Naive thymus-derived CD4-positive, alpha-beta T cell (primary cell): ENCODE measurements at regions not wholly inside any gene's neighbourhood (a gene's known extent, or its start where the extent isn't known, plus 50 kb on each side); places are given as distances from the start of the nearest gene placed in this dataset.

Experiments
- ATAC-seq: fragments of 150-1000 bp; cut with Tn5 transposase; 2 replicates; pipeline ENCODE4 v1.10.0; 2021; ENCODE audit warnings: mild to moderate bottlenecking, moderate library complexity
- CTCF ChIA-PET: fragments of 350-600 bp; sonication (Branson Sonifier 250); formaldehyde crosslinking; loops from one replicate; lab custom pipeline; 2021; ENCODE audit warnings: antibody characterized with exemption; lab: Charles Lee
- POLR2A ChIA-PET: fragments of 350-600 bp; sonication (Branson Sonifier 250); formaldehyde crosslinking; loops from one replicate; lab custom pipeline; 2021; ENCODE audit warnings: antibody characterized with exemption, inconsistent platforms; lab: Charles Lee
- DNase-seq, 9 donors: peaks; one replicate each; pipeline versions ENCODE4 v3.0.0 to v3.0.0-alpha.2; 2020 to 2022; ENCODE audit warnings: mixed read lengths in 1 of 9
- H3K27ac ChIP-seq: one replicate; pipeline ENCODE4 v1.7.0; 2013; ENCODE audit warnings: mild to moderate bottlenecking, low read depth, low read length, moderate library complexity
- H3K27me3 ChIP-seq, 2 donors: one replicate each; pipeline ENCODE4 v1.7.0; 2013; ENCODE audit warnings: low read length in 2 of 2, mild to moderate bottlenecking in 2 of 2, moderate library complexity in 2 of 2; ENCODE audit not compliant: control insufficient read depth in 2 of 2, insufficient read depth in 2 of 2
- H3K36me3 ChIP-seq, 3 experiments: 1 replicate in 2 of 3; 2 replicates in 1 of 3; pipeline ENCODE4 v1.7.0; 2013; ENCODE audit warnings: low read length in 3 of 3, mild to moderate bottlenecking in 3 of 3, moderate library complexity in 1 of 3; ENCODE audit not compliant: insufficient read depth in 3 of 3, control insufficient read depth in 2 of 3
- H3K4me1 ChIP-seq, 2 donors: one replicate each; pipeline ENCODE4 v1.7.0; 2013; ENCODE audit warnings: low read length in 2 of 2, mild to moderate bottlenecking in 2 of 2, moderate library complexity in 1 of 2; ENCODE audit not compliant: control insufficient read depth in 2 of 2, insufficient read depth in 2 of 2
- H3K4me3 ChIP-seq: 2 replicates; pipeline ENCODE4 v1.7.0; 2013; ENCODE audit warnings: mild to moderate bottlenecking, low read length
- H3K9me3 ChIP-seq, 3 experiments: 1 replicate in 2 of 3; 2 replicates in 1 of 3; pipeline ENCODE4 v1.7.0; 2013; ENCODE audit warnings: low read length in 3 of 3; ENCODE audit not compliant: control insufficient read depth in 2 of 3
- H3K27ac Mint-ChIP-seq, 9 donors: one replicate each; pipeline ENCODE4 v1.8.0; 2020 to 2022; ENCODE audit warnings: mixed read lengths in 9 of 9, mild to moderate bottlenecking in 8 of 9, moderate library complexity in 5 of 9, inconsistent platforms in 2 of 9
- H3K27me3 Mint-ChIP-seq, 5 donors: one replicate each; pipeline ENCODE4 v1.8.0; 2021 to 2022; ENCODE audit warnings: mixed read lengths in 5 of 5, mild to moderate bottlenecking in 1 of 5
- H3K36me3 Mint-ChIP-seq, 5 donors: one replicate each; pipeline ENCODE4 v1.8.0; 2020 to 2022; ENCODE audit warnings: mixed read lengths in 5 of 5, mild to moderate bottlenecking in 3 of 5, inconsistent platforms in 1 of 5
- H3K4me1 Mint-ChIP-seq, 7 donors: one replicate each; pipeline ENCODE4 v1.8.0; 2020 to 2022; ENCODE audit warnings: mixed read lengths in 7 of 7, mild to moderate bottlenecking in 3 of 7, inconsistent platforms in 1 of 7
- H3K4me3 Mint-ChIP-seq, 10 donors: one replicate each; pipeline ENCODE4 v1.8.0; 2020 to 2022; ENCODE audit warnings: mild to moderate bottlenecking in 10 of 10, mixed read lengths in 10 of 10, moderate library complexity in 6 of 10, inconsistent platforms in 2 of 10
- H3K9me3 Mint-ChIP-seq, 11 donors: one replicate each; pipeline ENCODE4 v1.8.0; 2020 to 2022; ENCODE audit warnings: mixed read lengths in 11 of 11, mild to moderate bottlenecking in 4 of 11, inconsistent platforms in 1 of 11, moderate library complexity in 1 of 11
- intact Hi-C, 2 donors: fragments of 100-400 bp; cut with micrococcal nuclease; formaldehyde crosslinking; loops; one replicate each; pipeline ENCODE4 v1.15.1; 2023

DNA sequence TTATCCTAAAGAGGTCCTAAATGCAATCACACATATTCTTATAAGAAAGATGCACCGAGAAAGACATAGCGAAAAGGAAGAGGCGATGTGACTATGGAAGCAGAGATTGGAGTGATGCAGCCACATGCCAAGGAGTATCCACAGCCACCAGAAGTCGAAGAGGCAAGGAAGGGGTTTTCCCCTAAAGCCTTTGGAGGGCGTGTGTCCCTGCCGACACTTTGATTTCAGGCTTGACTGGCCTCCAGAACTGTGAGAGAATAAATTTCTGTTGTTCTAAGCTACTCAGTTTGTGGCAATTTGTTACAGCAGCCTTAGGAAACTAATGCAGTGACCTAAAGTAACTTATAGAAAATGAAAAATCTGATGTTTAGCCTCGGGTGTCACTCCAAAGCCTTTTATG, 179.5 kb upstream of the CITED2 start:
- Histone ChIP-seq H3K27me3 (no peaks in the 10 kb centered on the region), H3K9me3 (no peaks in the 10 kb centered on the region), H3K36me3 (no peaks in the 10 kb centered on the region), H3K27ac (no peak overlapping the region), H3K4me3 (no peak overlapping the region), H3K4me1 (no peaks in the 10 kb centered on the region)
- ATAC-seq (no peak), DNase-seq (no peak)
- Mint-ChIP-seq H3K9me3 (peaks cover 0 to 2% (median 0%) of the 10 kb centered on the region in 11 donors), H3K4me3 (no peak overlapping the region), H3K27ac (no peak overlapping the region), H3K4me1 (no peaks in the 10 kb centered on the region), H3K27me3 (peaks cover 0 to 6% (median 5%) of the 10 kb centered on the region in 5 donors), H3K36me3 (peaks cover 0 to 2% (median 0%) of the 10 kb centered on the region in 5 donors)
- CTCF ChIA-PET: no interaction called here
- intact Hi-C loops: no loop called here
- POLR2A ChIA-PET: no interaction called here

GRCh38 chr6:139551376-139551775, 176.9 kb upstream of the CITED2 start:
- Histone ChIP-seq H3K27me3 (no peaks in the 10 kb centered on the region), H3K27ac (no peak overlapping the region), H3K36me3 (no peaks in the 10 kb centered on the region), H3K4me3 (no peak overlapping the region), H3K4me1 (no peaks in the 10 kb centered on the region), H3K9me3 (no peaks in the 10 kb centered on the region)
- ChIA-PET POLR2A (no interaction called here), CTCF (no interaction called here)
- H3K9me3 Mint-ChIP-seq: peaks cover 0 to 2% (median 0%) of the 10 kb centered on the region in 11 donors
- peaks cover 0 to 2% (median 0%) of the 10 kb centered on the region in 5 donors for H3K36me3 Mint-ChIP-seq
- intact Hi-C loops: no loop called here
- H3K4me1 Mint-ChIP-seq: peaks cover 0 to 1% (median 0%) of the 10 kb centered on the region in 7 donors
- DNase-seq (no peak), ATAC-seq (no peak)
- H3K27me3 Mint-ChIP-seq: peaks cover 0 to 9% (median 5%) of the 10 kb centered on the region in 5 donors
- H3K4me3 Mint-ChIP-seq: no peak overlapping the region
- H3K27ac Mint-ChIP-seq: no peak overlapping the region

- POLR2A ChIA-PET: no interaction called here
Observed at GRCh38 chr6:139550361-139550760, 175.9 kb upstream of the CITED2 start.

DNA sequence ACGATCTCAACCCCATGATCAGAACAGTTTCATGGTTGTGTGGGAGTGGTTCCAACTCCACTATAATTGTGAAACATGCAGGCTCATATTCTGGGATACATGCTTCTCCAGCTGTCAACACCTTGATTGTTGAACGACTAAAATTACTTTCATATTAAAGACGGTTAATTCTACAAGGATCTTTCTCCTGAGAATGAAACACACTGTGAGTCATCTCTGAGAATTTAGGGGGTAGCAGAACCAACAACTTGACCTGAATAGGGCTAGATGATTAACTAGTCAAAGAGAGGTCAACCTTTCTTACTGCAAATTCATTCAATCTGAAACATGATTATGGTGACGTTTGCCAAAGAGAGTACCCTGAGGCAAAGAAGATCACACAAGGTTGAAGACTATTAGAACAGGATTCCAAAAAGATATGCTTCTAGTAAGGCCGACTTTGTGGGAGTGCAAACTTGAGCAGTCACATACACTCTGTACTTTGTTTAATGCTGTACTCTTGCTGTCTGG, 175.2 kb upstream of the CITED2 start:
- Histone ChIP-seq H3K27ac (no peak overlapping the region), H3K4me1 (peaks cover 0 to 4% of the 10 kb centered on the region in 2 donors), H3K9me3 (no peaks in the 10 kb centered on the region), H3K36me3 (no peaks in the 10 kb centered on the region), H3K27me3 (no peaks in the 10 kb centered on the region), H3K4me3 (no peak overlapping the region)
- no peak overlapping the region for H3K4me3 Mint-ChIP-seq
- intact Hi-C loops: loop anchor here in 1 of 2 donors (10.0 kb wide), 1 partner anchor 175 kb away; the partner anchor contains the start of gene CITED2
- CTCF ChIA-PET: no interaction called here
- DNase-seq (no peak), ATAC-seq (no peak)
- H3K36me3 Mint-ChIP-seq: peaks cover 0 to 2% (median 0%) of the 10 kb centered on the region in 5 donors
- POLR2A ChIA-PET: no interaction called here
- H3K4me1 Mint-ChIP-seq: peaks cover 0 to 14% (median 0%) of the 10 kb centered on the region in 7 donors
- peaks cover 0 to 9% (median 5%) of the 10 kb centered on the region in 5 donors for H3K27me3 Mint-ChIP-seq
- peaks cover 0 to 2% (median 0%) of the 10 kb centered on the region in 11 donors for H3K9me3 Mint-ChIP-seq
- H3K27ac Mint-ChIP-seq: no peak overlapping the region

More at GRCh38 chr6:139550361-139550760, 175.9 kb upstream of the CITED2 start:
- Histone ChIP-seq H3K9me3 (no peaks in the 10 kb centered on the region), H3K36me3 (no peaks in the 10 kb centered on the region), H3K4me1 (peaks cover 0 to 2% of the 10 kb centered on the region in 2 donors), H3K27me3 (no peaks in the 10 kb centered on the region), H3K27ac (no peak overlapping the region), H3K4me3 (no peak overlapping the region)
- H3K27ac Mint-ChIP-seq: no peak overlapping the region
- peaks cover 0 to 2% (median 0%) of the 10 kb centered on the region in 11 donors for H3K9me3 Mint-ChIP-seq
- intact Hi-C loops: no loop called here
- peaks cover 0 to 9% (median 0%) of the 10 kb centered on the region in 7 donors for H3K4me1 Mint-ChIP-seq
- H3K36me3 Mint-ChIP-seq: peaks cover 0 to 2% (median 0%) of the 10 kb centered on the region in 5 donors
- DNase-seq: no peak
- no peak for ATAC-seq
- H3K4me3 Mint-ChIP-seq: no peak overlapping the region
- H3K27me3 Mint-ChIP-seq: peaks cover 0 to 9% (median 5%) of the 10 kb centered on the region in 5 donors
- CTCF ChIA-PET: no interaction called here

- Histone ChIP-seq H3K9me3 (no peaks in the 10 kb centered on the region), H3K4me3 (no peak overlapping the region), H3K27ac (no peak overlapping the region), H3K4me1 (peaks cover 0 to 4% of the 10 kb centered on the region in 2 donors), H3K27me3 (no peaks in the 10 kb centered on the region), H3K36me3 (no peaks in the 10 kb centered on the region)
- DNase-seq (no peak), ATAC-seq (no peak)
- POLR2A ChIA-PET: no interaction called here
- Mint-ChIP-seq H3K27ac (no peak overlapping the region), H3K4me1 (peaks cover 0 to 25% (median 0%) of the 10 kb centered on the region in 7 donors), H3K27me3 (peaks cover 0 to 9% (median 5%) of the 10 kb centered on the region in 5 donors), H3K9me3 (peaks cover 0 to 4% (median 0%) of the 10 kb centered on the region in 11 donors), H3K36me3 (peaks cover 0 to 7% (median 0%) of the 10 kb centered on the region in 5 donors), H3K4me3 (no peak overlapping the region)
- CTCF ChIA-PET: no interaction called here
- intact Hi-C loops: loop anchor here in 1 of 2 donors (10.0 kb wide), 1 partner anchor 173 kb away; the partner anchor contains the start of gene CITED2
Observed at GRCh38 chr6:139547804-139548203, 173.4 kb upstream of the CITED2 start.

DNA sequence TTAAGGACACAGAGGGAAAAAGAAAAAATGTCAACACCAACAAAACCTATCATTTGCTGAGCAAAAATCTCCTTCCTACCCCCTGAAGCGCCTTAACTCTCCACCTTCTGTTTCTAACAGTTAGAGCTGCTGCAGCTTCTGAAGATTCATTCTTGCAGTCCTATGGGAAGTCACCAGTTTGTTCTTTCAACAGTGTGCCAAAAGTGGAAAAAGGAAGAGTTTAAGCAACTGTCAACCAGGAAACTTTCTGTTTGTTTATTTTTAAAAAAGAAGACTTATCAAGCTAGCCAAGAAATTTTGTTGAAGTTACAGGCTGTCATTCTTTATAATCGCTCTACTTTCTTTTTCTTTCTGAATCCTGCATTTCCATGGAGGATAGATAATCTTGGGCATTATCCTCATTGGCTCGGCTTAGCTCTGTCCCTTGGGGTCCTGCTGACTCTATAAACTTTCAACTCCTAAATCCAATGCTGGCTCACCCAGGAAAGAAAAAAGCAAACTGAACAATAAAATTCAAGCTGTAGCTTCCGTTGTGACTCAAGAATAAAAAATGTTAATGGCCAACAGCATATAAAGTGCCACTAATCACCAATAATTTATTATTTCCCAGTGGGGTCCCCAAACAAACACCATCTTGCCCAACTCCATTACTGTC, 172.8 kb upstream of the CITED2 start:
- Mint-ChIP-seq H3K4me1 (peaks cover 0 to 25% (median 0%) of the 10 kb centered on the region in 7 donors), H3K36me3 (peaks cover 0 to 7% (median 0%) of the 10 kb centered on the region in 5 donors), H3K9me3 (peaks cover 0 to 4% (median 0%) of the 10 kb centered on the region in 11 donors), H3K27me3 (peaks cover 0 to 9% (median 5%) of the 10 kb centered on the region in 5 donors), H3K4me3 (no peak overlapping the region), H3K27ac (no peak overlapping the region)
- intact Hi-C loops: loop anchor here in 1 of 2 donors (10.0 kb wide), 1 partner anchor 172 kb away; the partner anchor contains the start of gene CITED2
- Histone ChIP-seq H3K9me3 (no peaks in the 10 kb centered on the region), H3K4me3 (no peak overlapping the region), H3K27me3 (no peaks in the 10 kb centered on the region), H3K36me3 (no peaks in the 10 kb centered on the region), H3K27ac (no peak overlapping the region), H3K4me1 (peaks cover 0 to 4% of the 10 kb centered on the region in 2 donors)
- DNase-seq: no peak
- ChIA-PET CTCF (no interaction called here), POLR2A (no interaction called here)
- no peak for ATAC-seq
